ENCODE measurements at regions not wholly inside any gene's neighbourhood (a gene's known extent, or its start where the extent isn't known, plus 50 kb on each side); places are given as distances from the start of the nearest gene placed in this dataset.

DNA sequence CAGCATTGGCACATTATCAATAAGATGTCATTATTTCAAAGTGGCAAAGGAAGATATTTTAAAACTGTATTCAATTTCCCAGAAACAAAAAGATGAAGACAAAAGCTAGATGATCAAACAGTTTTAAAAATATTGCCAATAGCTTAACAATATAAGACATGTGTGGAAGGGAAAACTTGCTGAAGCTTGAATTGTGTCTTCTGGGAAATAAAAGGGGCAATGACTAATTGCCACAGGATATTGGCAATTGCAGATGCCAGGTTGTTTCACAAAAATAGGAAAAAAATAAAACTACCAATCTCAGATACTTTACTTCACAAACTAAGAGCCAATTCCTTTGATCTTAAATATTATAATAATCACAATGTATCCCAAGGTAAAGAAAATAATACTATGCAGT is 679.8 kb upstream of the ADAMTS5 start:
- DNase-seq (no peak), ATAC-seq (ENCODE audit: low read depth) (no peak)
- no peak overlapping the region for H3K4me3 Mint-ChIP-seq
- no peaks in the 10 kb centered on the region for H3K36me3 Mint-ChIP-seq (ENCODE audit: low read depth)
- no peak overlapping the region for H3K27ac Mint-ChIP-seq
- intact Hi-C loops (cut with micrococcal nuclease): no loop called here
- no peaks in the 10 kb centered on the region for H3K27me3 Mint-ChIP-seq
- peaks cover 18% of the 10 kb centered on the region for H3K9me3 Mint-ChIP-seq
- TF ChIP-seq, protein P1, sequence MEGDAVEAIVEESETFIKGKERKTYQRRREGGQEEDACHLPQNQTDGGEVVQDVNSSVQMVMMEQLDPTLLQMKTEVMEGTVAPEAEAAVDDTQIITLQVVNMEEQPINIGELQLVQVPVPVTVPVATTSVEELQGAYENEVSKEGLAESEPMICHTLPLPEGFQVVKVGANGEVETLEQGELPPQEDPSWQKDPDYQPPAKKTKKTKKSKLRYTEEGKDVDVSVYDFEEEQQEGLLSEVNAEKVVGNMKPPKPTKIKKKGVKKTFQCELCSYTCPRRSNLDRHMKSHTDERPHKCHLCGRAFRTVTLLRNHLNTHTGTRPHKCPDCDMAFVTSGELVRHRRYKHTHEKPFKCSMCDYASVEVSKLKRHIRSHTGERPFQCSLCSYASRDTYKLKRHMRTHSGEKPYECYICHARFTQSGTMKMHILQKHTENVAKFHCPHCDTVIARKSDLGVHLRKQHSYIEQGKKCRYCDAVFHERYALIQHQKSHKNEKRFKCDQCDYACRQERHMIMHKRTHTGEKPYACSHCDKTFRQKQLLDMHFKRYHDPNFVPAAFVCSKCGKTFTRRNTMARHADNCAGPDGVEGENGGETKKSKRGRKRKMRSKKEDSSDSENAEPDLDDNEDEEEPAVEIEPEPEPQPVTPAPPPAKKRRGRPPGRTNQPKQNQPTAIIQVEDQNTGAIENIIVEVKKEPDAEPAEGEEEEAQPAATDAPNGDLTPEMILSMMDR (IDR thresholded peaks at IDR 0.05): no peak
- CTCF ChIA-PET: no interaction called here
- no peaks in the 10 kb centered on the region for H3K4me1 Mint-ChIP-seq
- POLR2A ChIA-PET: no interaction called here

DNA sequence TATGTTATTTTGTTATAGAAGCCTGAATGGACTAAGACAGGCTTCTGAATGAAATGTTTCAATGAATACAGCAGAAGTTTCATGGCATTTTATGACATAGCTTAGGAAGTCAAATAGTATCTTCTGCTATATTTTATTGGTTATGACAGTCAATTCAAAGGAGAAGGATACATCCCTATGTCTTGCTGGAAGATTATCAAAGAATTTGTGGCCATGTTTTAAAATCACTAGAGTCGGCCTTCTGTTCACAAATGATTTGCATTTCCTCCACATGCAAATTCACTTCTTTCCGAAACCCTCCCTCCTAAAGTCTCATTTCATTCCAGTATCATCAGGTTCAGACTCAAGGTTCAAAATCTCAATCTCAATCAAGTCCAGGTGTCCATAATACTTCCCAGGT is 679.2 kb upstream of the ADAMTS5 start:
- intact Hi-C loops (cut with micrococcal nuclease): no loop called here
- peaks cover 18% of the 10 kb centered on the region for H3K9me3 Mint-ChIP-seq
- no peaks in the 10 kb centered on the region for H3K36me3 Mint-ChIP-seq (ENCODE audit: low read depth)
- H3K4me3 Mint-ChIP-seq: no peak overlapping the region
- TF ChIP-seq, protein P1 (IDR thresholded peaks at IDR 0.05): no peak
- ATAC-seq (ENCODE audit: low read depth) (no peak), DNase-seq (no peak)
- ChIA-PET POLR2A (no interaction called here), CTCF (interaction anchor here (0.6 kb wide), 1 partner anchor 25 kb away, joined by 3 read pairs; no protein-coding TSS in a partner anchor)
- H3K27me3 Mint-ChIP-seq: no peaks in the 10 kb centered on the region
- no peaks in the 10 kb centered on the region for H3K4me1 Mint-ChIP-seq
- no peak overlapping the region for H3K27ac Mint-ChIP-seq

DNA sequence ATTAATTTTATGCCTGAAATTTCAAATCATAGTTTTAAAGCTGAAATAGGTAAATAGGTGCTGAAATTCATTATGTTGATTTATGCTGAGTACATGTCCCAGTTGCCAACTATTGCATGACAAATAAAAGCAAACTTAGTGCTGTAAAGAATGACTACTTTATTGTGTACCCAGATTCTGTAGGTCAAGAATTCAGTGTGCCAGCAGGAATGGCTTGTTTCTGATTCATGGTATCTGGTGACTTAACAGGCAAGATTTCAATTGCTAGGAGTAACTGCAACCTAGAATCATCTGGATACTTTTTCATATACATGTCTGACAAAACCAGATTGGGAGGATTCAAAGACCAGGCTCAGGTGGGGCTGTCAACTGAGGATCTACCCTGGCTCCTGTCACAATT is 678.4 kb upstream of the ADAMTS5 start:
- no peak overlapping the region for H3K27ac Mint-ChIP-seq
- DNase-seq (no peak), ATAC-seq (ENCODE audit: low read depth) (no peak)
- POLR2A ChIA-PET: no interaction called here
- no peaks in the 10 kb centered on the region for H3K36me3 Mint-ChIP-seq (ENCODE audit: low read depth)
- intact Hi-C loops (cut with micrococcal nuclease): no loop called here
- H3K4me3 Mint-ChIP-seq: no peak overlapping the region
- H3K4me1 Mint-ChIP-seq: no peaks in the 10 kb centered on the region
- no peaks in the 10 kb centered on the region for H3K27me3 Mint-ChIP-seq
- H3K9me3 Mint-ChIP-seq: peaks cover 12% of the 10 kb centered on the region
- TF ChIP-seq, protein P1 (IDR thresholded peaks at IDR 0.05): no peak
- CTCF ChIA-PET: interaction anchor here (0.6 kb wide), 1 partner anchor 24 kb away, joined by 3 read pairs; no protein-coding TSS in a partner anchor

DNA sequence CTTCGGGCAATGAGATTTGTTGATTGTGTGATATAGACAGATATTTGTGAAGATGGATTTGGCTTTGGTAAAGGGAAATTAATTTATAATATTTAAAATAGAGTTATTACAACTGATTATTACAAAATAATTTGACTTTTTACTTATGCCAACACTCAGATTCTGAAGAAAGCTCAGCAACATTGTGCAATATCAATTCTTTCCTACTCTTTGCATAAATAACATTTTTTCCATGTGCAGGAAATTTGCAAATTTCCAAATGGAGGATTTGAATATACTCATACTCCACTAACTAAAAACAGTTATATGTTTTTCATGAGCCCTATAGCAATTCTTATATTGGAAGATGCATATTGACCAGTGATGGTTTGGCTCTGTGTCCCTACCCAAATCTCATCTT is 676.4 kb upstream of the ADAMTS5 start:
- ATAC-seq (ENCODE audit: low read depth): no peak
- TF ChIP-seq, protein P1 (IDR thresholded peaks at IDR 0.05): no peak
- no peaks in the 10 kb centered on the region for H3K4me1 Mint-ChIP-seq
- no peak for DNase-seq
- no peaks in the 10 kb centered on the region for H3K27me3 Mint-ChIP-seq
- H3K27ac Mint-ChIP-seq: no peak overlapping the region
- POLR2A ChIA-PET: no interaction called here
- peaks cover 12% of the 10 kb centered on the region for H3K9me3 Mint-ChIP-seq
- CTCF ChIA-PET: no interaction called here
- no peak overlapping the region for H3K4me3 Mint-ChIP-seq
- intact Hi-C loops (cut with micrococcal nuclease): no loop called here
- H3K36me3 Mint-ChIP-seq (ENCODE audit: low read depth): no peaks in the 10 kb centered on the region

DNA sequence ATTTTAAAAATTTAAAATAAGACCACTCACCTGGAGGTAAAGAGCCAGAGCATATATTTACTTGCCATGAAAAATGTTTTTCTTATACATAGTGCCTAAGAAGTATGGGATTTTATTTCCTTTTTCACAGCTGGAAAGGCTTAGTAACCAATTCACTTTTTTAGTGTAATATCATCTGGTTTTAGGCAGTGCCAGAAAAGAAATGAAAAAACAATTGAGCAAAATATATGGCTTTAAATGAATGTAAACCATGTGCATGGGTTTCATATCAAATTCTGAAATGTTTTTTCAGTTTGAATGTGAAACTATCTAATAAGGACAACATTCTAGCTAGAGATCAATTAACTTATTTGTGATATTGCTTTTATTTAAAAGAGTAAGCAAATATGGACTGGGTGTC is 672.4 kb upstream of the ADAMTS5 start:
- Mint-ChIP-seq H3K27ac (no peak overlapping the region), H3K9me3 (peaks cover 4% of the 10 kb centered on the region), H3K27me3 (no peaks in the 10 kb centered on the region), H3K4me3 (no peak overlapping the region), H3K4me1 (no peaks in the 10 kb centered on the region), H3K36me3 (ENCODE audit: low read depth) (no peaks in the 10 kb centered on the region)
- ATAC-seq (ENCODE audit: low read depth) (no peak), DNase-seq (no peak)
- ChIA-PET CTCF (no interaction called here), POLR2A (no interaction called here)
- TF ChIP-seq, protein P1 (IDR thresholded peaks at IDR 0.05): no peak
- intact Hi-C loops (cut with micrococcal nuclease): no loop called here

All from activated B cell treated with CpG ODN at 0.5 μM for 24 hours (primary cell).